ENCODE measurements at regions not wholly inside any gene's neighbourhood (a gene's known extent, or its start where the extent isn't known, plus 50 kb on each side); places are given as distances from the start of the nearest gene placed in this dataset.
A peak's percentile ranks its signal among the peaks of the same experiment; 100 is the strongest.

DNA sequence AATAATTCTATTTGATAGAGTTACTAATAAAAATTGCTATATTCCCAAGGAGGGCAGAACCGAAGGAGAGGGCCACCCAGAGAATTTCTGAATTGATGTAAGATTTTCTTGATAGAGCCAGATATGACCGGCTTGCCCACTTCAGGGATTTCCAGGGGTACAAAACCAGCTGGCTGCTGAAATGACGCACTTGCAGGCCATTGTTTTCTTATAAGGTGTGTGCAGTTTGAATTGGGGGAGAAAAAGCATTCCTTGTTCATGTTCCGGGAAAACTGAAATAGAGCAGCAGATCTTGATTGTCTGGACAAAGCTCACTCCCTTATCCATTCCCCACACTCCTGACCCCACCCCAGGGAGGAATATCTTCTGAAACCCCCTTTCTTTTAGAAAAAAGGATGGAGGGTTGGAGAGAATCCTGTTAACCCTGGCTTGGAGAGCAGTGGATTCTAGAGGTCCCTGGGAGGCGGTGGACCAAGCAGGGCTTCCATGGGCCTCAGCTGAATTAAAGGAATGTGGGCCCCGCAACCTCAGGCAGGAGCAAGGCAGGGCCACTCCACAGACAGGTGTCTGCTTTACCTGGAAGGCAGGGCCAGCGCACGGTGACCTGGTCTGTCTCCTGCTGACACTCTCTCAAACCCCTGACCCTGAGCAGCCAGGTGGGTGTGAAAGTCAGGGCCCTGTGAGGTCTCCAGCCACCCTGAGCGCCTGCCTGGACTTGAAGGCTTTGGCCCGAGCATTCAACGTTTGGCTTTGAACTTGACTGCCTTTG is 96.4 kb downstream of the TMEM170B start:
- no peak for DNase-seq

DNA sequence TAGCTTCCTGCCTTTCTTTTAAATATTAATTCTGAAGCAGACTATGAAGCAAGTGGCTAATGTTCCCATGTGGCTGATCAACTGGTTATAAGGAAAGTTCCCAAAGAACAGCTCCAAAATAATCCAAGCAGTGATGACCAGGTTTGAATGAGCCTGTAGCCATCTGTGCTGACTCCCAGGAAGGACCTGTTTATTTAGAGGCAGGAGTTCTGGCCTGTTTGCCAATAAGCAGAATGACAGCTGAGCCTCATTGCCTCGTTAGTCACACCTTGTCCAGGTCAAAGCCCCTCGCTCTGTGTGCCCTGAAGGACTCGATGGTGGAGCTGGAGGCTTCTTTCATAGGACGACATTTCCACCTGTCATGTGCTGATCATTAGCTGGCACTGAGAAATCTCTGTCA is 97.4 kb downstream of the TMEM170B start:
- DNase-seq, result no peak

DNA sequence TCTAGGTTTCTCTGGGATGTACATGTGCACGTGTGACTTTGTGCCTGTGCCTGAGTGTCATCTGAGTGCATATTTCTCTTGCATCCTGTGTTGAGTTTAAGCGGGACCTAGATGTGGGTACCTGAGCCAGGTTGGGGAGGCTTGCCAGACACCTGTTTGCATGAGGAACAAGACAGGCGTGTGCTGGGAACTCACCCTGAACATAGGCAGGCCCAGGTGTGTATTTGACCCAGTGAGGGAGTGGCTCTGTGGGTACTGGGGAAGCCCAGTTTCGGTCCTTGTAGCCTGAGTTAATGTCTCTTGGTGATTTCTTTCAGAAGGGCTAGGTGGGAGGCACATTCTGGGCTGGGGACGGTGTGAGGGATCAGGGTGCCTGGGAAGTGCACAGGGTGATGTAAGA is 98.6 kb downstream of the TMEM170B start:
- DNase-seq, result no peak

DNA sequence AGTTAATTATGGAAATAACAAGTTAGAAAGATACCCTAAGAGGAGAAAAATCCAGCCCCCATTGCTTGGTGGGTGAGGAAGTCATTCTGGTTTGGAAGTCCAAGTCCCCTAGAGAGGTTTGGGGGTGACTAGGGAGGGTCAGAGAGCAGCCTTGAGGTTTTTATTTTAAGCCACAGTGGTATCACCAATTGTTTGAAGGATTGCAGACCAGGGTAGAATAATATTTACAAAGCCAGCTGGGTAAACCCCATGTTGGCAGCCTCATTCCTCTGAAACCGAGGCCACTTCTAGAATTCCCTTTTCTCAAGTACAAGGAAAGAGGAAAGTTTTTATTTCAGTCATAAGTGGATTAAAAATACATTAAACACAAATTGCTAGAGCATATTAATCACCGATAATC is 99.7 kb downstream of the TMEM170B start:
- DNase-seq, result no peak

DNA sequence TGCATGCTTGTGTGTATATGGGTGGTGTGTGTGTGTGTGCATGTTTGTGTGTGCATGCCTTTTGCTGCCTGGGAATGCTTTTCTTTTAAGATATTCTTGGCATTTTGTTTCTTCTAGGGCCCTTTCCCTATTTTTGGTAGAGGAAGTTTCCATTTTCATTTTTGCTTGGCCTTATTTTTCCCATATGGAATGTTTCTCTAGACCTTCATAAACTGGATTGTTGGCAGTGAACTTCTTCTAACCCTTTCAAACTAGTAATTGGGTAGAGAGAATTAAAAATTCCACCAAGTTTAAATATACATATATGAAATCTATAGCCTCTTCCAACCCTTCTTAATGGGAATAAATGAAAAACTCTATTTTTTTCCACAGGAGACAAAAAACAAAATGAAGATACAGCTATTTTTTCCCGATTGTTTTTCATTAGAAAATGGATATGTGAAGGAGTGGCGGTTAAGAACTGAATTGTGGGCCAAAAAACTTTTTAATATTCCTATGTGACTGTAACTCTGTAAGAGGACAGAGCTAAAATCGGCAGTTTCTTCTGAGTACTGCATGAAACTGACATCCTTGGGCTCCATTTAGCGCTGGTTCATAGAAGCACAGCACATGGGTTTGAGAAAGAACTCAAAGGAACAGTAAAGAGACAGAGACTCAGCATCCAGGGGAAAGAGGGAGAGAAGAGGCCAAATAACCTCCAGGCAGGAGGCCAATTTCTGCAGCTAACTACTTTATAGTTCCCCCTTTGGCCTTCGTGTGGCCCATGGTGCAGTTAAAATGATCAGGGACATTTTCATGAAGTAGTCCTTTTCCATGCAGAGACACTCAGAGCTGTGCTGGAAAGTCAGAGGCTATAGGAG is 102.1 kb downstream of the TMEM170B start:
- no peak for DNase-seq

DNA sequence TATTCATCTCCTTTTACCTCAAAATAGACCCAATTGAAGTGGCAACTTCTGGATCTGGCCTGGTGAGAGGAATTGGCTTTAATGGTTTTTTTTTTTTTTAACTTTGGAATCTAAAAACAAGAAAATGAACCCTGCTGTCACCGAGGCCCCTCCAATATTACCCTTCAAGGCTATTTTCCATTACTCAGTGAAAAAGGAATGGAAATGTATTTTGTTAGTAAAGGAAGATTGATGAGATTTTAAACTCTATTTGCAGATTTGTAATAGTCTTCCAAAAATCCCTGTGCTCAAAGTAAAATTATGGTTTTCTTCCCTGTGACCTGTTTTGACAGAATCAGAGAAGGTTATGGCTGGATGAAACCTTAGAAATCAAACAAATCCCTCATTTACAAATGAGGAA is 102.9 kb downstream of the TMEM170B start:
- DNase-seq, result no peak

DNA sequence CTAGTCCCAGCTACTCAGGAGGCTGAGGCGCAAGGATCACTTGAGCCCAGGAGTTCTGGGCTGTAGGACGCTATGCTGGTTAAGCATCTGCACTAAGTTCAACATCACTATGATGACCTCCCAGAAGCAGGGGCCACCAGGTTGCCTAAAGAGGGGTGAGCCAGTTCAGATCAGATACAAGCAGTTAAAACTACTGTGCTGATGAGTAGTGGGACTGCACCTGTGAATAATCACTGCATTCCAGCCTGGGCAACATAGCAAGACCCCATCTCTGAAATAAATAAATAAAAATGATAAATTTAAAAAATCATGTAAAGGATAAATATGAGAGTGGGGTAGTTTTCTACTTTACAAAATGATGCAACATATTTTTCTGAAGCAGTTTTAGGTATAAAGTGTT is 106.5 kb downstream of the TMEM170B start:
- DNase-seq, result no peak

DNA sequence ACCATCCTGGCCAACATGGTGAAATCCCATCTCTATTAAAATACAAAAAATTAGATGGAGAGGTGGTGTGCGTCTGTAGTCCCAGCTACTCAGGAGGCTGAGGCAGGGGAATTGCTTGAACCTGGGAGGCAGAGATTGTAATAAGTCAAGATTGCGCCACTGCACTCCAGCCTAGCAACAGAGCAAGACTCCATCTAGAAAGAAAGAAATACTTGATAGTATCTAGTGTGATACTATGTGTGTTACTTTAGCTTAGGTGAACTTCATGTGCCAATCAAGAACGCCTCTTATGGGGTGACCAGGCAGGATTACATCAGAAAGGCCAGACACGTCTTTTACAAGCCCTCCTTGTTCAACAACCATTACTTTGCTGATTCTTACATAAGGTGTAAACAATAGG is 107.1 kb downstream of the TMEM170B start:
- DNase-seq, result no peak

DNA sequence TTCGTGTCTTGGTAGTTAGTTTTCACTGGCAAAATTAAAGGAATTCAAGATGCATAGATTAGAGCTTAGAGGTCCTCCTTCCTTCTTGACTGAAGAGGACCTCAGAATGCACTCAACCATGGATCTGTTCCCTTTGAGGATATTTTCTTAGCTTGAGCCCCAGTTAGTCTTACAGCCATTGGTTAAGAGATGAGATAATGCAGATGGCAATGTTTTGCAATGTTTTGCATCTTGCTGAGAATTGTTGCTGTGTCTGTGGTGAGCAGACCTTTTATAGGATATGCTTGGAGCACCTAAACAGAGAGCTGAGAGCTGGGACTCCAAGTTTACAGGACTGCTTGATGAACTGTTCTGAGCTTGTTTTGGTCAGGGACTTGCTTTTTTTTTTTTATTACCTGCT is 107.5 kb downstream of the TMEM170B start:
- no peak for DNase-seq

DNA sequence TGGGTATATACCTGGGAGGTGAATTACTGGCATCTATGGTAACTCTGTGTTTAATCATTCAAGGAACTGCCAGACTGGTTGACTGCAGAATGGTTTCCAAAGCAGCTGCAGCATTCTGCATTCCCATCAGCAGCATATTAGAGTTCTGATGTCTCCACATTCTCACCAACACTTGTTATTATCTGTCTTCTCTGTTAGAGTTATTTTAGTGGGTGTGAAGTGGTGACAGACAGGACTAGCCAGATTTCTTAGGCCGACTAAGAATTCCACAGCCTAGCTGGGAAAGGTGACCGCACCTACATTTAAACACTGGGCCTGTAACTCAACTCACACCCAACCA is 110.9 kb downstream of the TMEM170B start:
- no peak for DNase-seq

DNA sequence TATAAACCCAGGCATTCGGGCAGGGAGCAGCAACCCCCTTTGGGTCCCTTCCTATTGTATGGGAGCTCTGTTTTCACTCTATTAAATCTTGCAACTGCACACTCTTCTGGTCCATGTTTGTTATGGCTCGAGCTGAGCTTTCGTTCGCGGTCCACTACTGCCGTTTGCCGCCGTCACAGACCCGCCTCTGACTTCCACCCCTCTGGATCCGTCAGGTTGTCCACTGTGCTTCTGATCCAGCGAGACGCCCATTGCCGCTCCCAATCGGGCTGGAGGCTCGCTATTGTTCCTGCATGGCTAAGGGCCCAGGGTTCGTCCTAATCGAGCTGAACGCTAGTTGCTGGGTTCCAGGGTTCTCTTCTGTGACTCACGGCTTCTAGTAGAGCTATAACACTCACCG is 111.3 kb downstream of the TMEM170B start:
- no peak for DNase-seq

DNA sequence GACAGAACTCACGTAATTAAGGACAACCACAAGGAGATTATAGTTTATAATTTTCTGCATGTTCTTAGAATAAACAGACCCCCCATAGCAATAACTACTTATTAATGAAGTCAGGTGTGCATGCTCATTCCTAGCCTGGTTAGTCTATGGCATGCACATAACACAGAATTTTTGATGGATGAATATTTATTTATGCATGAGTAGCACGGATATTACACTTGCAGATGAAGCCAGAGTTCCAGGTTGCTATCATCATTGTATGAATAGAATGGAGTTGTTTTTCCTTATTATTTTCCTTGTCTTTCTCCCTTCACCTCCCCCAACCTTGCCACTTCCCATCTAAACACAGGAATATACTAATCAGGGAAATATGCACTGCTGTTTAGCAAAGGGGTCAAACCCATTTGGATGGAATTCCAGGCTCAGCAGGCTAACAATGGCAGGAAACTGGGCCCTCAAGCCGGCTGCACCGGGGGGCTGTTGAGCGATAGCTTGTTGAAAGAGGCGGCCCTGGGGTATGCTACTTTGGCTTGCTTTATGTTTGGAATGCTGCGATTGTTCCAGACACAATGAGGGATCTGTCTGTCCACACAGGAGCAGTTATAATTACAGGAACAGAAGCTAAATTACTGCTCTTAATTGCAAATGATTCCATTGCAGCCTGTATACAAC is 112.6 kb downstream of the TMEM170B start:
- DNase-seq, result no peak

DNA sequence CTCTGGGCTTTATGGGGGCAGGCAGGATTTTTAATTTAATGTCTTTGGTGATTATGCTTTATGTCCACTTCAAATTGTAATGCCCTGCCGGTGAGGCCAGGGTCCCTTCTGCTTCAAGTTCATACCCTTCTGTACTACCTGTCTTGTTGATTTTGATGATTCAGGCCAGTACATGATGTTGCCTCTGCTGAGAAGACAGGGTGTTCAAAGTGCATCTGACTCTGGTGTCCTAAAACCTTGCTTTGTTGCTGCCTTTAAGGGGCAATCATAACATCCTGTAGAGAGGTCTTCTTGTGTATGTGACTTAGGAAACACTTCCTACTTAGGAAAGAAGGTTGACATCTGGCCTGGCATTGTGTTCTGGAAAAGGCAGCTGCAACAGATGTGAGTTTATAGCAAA is 113.2 kb downstream of the TMEM170B start:
- DNase-seq, result no peak

DNA sequence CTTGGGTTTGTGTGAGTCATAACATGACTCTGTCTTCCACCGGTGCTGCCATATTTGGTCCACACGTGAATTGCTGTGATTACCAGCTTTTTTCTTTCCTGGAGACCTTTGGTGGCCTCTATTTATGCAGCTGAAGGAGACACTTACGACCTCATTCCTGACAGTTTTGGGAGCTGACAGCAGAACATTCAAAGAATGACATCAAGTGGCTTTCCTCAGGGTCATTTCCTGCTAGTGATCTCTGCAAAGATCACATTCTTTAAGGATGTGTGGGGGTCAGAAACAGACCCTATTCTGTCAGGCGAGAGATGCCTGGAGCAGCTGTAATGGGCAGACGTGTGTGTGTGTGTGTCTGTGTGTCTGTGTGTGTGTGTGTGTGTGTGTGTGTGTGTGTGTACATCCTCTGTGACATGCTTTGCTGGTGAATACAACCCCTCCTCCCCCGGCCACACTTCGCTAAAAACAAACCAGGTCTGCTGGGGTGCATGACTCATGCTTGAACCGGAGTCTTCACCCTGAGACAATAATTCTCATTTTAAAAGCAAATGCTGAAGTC is 115.6 kb downstream of the TMEM170B start:
- peak; percentile 41 for DNase-seq

DNA sequence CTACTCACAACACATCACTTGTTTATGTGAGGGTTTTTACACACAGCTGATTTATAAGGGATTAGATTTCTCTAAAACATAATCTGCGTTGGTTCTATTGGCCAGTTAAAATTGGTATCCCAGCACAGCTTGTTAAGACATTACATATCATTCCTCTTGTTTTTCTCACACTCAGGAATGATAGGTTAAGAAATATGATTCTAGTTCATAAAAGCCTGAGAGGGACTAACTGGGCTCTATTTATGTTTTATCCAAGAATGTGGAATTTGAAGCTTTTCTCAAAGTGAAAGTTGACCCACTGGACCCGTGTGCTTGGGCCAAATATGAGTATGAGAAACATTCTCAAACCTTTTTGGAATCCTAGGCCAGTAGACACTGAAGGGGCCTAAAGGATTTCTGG is 117.3 kb downstream of the TMEM170B start:
- no peak for DNase-seq

DNA sequence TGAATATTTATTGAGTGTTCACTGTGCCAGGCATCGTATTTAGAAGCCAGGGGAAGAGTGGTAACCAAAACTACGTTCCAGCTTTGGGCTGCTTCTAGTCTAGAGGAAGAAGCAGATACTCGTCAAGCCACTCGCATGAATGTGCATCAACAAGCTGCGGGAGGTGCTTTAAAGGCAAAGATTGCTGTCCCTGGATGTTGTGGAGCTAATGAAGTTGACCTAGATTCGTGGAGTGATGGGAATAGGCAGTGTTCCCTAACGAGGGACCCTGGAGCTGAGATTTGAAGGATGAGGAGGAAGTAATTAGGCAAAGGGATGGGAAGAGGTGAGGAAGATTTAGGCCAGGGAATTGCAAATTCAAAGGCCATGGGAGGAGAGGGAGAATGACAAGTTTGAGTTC is 118.9 kb downstream of the TMEM170B start:
- DNase-seq, result no peak

DNA sequence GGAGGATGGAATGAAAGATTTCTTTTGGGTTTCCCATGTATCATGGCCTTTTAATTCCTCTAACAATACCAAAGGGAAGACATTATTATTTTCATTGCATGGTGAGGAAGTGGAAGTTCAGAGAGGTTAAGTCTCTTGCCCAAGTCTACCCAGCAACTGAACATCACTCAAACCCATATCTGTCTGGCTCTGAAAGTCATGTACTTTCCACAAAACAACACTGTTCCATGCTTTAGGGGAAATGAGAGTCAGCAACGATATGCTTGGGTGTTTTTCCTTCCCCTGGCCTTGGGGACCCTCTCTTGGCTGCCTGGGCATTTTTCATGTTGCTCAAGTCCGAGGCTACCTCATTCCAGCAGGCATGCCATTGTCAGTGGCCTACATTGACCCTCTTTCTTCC is 118.8 kb downstream of the ADTRP start:
- DNase-seq, result no peak

DNA sequence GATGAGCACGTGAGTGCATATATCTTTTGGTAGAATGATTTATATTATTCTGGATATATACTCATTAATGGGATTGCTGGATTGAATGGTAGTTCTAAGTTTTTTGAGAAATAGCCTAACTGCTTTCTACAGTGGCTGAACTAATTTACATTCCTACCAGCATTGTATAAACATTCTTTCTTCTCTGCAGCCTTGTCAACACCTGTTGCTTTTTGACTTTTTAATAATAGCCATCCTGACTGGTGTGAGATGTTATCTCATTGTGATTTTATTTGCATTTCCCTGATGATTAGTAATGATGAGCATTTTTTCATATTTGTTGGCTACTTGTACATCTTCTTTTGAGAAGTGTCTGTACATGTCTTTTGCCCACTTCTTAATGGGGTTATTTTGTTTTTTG is 116.3 kb downstream of the ADTRP start:
- no peak for DNase-seq

DNA sequence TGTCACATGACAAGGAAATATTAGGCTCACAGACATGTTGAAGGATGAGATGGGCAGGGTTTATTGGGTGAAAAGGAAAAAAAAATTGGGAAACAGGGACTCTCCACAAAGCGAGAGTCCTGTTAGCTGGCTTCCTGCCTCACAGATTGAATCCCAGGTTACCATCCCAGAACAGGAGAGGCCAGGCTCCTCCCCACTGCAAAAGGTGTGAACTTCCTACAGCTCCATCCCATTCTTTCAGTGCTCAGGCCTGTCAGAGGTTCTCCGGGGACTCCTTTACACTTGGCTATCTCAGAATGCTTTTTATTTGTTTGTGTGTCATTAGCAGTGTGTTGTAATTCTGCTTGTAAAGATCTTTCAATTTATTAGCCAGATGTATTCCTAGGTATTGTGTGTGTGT is 115.1 kb downstream of the ADTRP start:
- no peak for DNase-seq
